DND-41 (cell line): ENCODE measurements at regions not wholly inside any gene's neighbourhood (a gene's known extent, or its start where the extent isn't known, plus 50 kb on each side); places are given as distances from the start of the nearest gene placed in this dataset.
A peak's percentile ranks its signal among the peaks of the same experiment; 100 is the strongest.

Experiments used
- ATAC-seq: fragments of 200-7000 bp; cut with Tn5 transposase; 3 replicates; pipeline ENCODE4 v1.9.1; 2021; ENCODE audit warnings: low read depth; ENCODE audit not compliant: insufficient read depth
- DNase-seq: peaks from one replicate; pipeline ENCODE4 v3.0.0-alpha.2; 2020
- H2AFZ ChIP-seq: 2 replicates; pipeline ENCODE4 v1.6.0; 2012; ENCODE audit warnings: low read depth, low read length
- H3K27ac ChIP-seq: 2 replicates; pipeline ENCODE4 v1.5.1; 2012; ENCODE audit warnings: low read length, inconsistent platforms
- H3K27me3 ChIP-seq: fragments of 200-600 bp; sonication (generic); 2 replicates; pipeline ENCODE4 v1.6.0; 2012; ENCODE audit warnings: low read length, mild to moderate bottlenecking, inconsistent platforms; ENCODE audit not compliant: insufficient read depth, poor library complexity
- H3K36me3 ChIP-seq: 2 replicates; pipeline ENCODE4 v1.5.1; 2012; ENCODE audit warnings: low read length, inconsistent platforms; ENCODE audit not compliant: insufficient read depth
- H3K4me1 ChIP-seq: 2 replicates; pipeline ENCODE4 v1.5.1; 2012; ENCODE audit warnings: mild to moderate bottlenecking, low read length; ENCODE audit not compliant: insufficient read depth
- H3K4me2 ChIP-seq: 2 replicates; pipeline ENCODE4 v1.6.0; 2012; ENCODE audit warnings: mild to moderate bottlenecking, moderate library complexity, low read length, inconsistent platforms; ENCODE audit not compliant: insufficient read depth
- H3K4me3 ChIP-seq, 2 experiments: fragments of 200-600 bp in 1 of 2; shearing (Covaris generic) in 1 of 2; 2 replicates each; pipeline ENCODE4 v1.5.1; 2012 to 2016; ENCODE audit warnings: inconsistent platforms in 2 of 2, low read length in 2 of 2, mild to moderate bottlenecking in 2 of 2, low read depth in 1 of 2, moderate library complexity in 1 of 2
- H3K79me2 ChIP-seq: 2 replicates; pipeline ENCODE4 v1.6.0; 2012; ENCODE audit warnings: low read length, inconsistent platforms; ENCODE audit not compliant: insufficient read depth
- H3K9ac ChIP-seq: 2 replicates; pipeline ENCODE4 v1.6.0; 2012; ENCODE audit warnings: low read depth, mild to moderate bottlenecking, inconsistent platforms, low read length, moderate library complexity
- H3K9me3 ChIP-seq: 2 replicates; pipeline ENCODE4 v1.5.1; 2012; ENCODE audit warnings: low read length, moderate library complexity, mild to moderate bottlenecking, inconsistent platforms; ENCODE audit not compliant: insufficient read depth, severe bottlenecking
- H4K20me1 ChIP-seq: 2 replicates; pipeline ENCODE4 v1.6.0; 2012; ENCODE audit warnings: low read length; ENCODE audit not compliant: insufficient read depth
- CTCF ChIP-seq: IDR thresholded peaks from 2 replicates; pipeline ENCODE4 v1.5.1; 2012; ENCODE audit warnings: borderline replicate concordance, low read length, moderate library complexity, mild to moderate bottlenecking; ENCODE audit not compliant: poor library complexity, severe bottlenecking; ENCODE audit errors: extremely low read depth
- EZH2 ChIP-seq: IDR thresholded peaks from 3 replicates; pipeline ENCODE4 v1.6.1; 2012; ENCODE audit warnings: borderline replicate concordance, low read depth, mild to moderate bottlenecking, moderate library complexity, low read length, inconsistent platforms; ENCODE audit not compliant: severe bottlenecking

- Histone ChIP-seq H3K9me3 (no peaks in the 10 kb centered on the region), H3K79me2 (no peaks in the 10 kb centered on the region), H2AFZ (no peak overlapping the region), H3K4me1 (0 out of 2 replicates have a peak, but pooled peaks cover 2% of the 10 kb centered on the region), H4K20me1 (no peaks in the 10 kb centered on the region; the same call in 1 of the 2 replicates), H3K27me3 (peaks cover 32% of the 10 kb centered on the region), H3K4me3 (no peak overlapping the region), H3K27ac (no peak overlapping the region), H3K4me2 (no peak overlapping the region), H3K36me3 (no peaks in the 10 kb centered on the region), H3K9ac (no peak overlapping the region)
- no peak for ATAC-seq
- no peak for DNase-seq
- TF ChIP-seq EZH2: no peak
- no peak for TF ChIP-seq CTCF
Observed at GRCh38 chr1:38300616-38301015, 254.0 kb upstream of the POU3F1 start.

- Histone ChIP-seq H3K4me3 (no peak overlapping the region), H3K4me1 (0 out of 2 replicates have a peak, but pooled peaks cover 2% of the 10 kb centered on the region), H3K36me3 (no peaks in the 10 kb centered on the region), H3K4me2 (no peak overlapping the region), H3K9ac (no peak overlapping the region), H3K9me3 (no peaks in the 10 kb centered on the region), H2AFZ (no peak overlapping the region), H4K20me1 (no peaks in the 10 kb centered on the region; the same call in 1 of the 2 replicates), H3K79me2 (no peaks in the 10 kb centered on the region), H3K27me3 (peaks cover 24% of the 10 kb centered on the region), H3K27ac (no peak overlapping the region)
- ATAC-seq: peak; percentile 82
- TF ChIP-seq CTCF (no peak), EZH2 (no peak)
- peak; percentile 54 for DNase-seq
Observed at GRCh38 chr1:38297842-38298241, 251.2 kb upstream of the POU3F1 start.

- DNase-seq: no peak
- no peak overlapping the region for H3K4me3 ChIP-seq
- no peaks in the 10 kb centered on the region for H3K36me3 ChIP-seq
- H2AFZ ChIP-seq: no peak overlapping the region
- TF ChIP-seq EZH2 (no peak), CTCF (no peak)
- H3K4me2 ChIP-seq: no peak overlapping the region
- no peak overlapping the region for H3K9ac ChIP-seq
- ATAC-seq: no peak
- no peak overlapping the region for H3K27ac ChIP-seq
- H3K79me2 ChIP-seq: no peaks in the 10 kb centered on the region
- no peaks in the 10 kb centered on the region; the same call in 1 of the 2 replicates for H4K20me1 ChIP-seq
- no peaks in the 10 kb centered on the region for H3K9me3 ChIP-seq
- H3K4me1 ChIP-seq: 0 out of 2 replicates have a peak, but pooled peaks cover 2% of the 10 kb centered on the region
- peaks cover 24% of the 10 kb centered on the region for H3K27me3 ChIP-seq
Observed at GRCh38 chr1:38297246-38297645, 250.7 kb upstream of the POU3F1 start.
